ENCODE measurements at regions not wholly inside any gene's neighbourhood (a gene's known extent, or its start where the extent isn't known, plus 50 kb on each side); places are given as distances from the start of the nearest gene placed in this dataset.

DNA sequence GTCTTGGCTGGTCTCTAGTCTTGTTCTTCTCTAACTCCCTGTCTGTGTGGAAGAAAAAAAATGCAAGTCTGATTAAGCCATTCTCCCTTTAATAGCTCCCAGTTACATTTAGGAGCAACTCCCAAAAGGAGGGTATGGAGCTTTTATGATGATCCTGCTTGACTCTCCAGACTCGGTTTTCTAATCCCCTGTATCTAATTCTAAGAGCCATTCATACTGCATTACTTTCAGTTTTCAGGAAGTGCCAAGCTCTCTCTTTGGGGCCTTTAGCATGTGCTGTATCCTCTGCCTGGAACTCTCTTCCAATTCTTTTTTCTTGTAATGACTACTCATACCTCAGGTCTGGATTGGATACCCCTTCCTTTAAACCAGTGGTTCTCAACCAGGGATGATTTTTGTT lies 219.7 kb upstream of the SPRED2 start:
- no peak for DNase-seq
- H3K4me3 ChIP-seq (ENCODE audit: low read depth, low read length) = no peak overlapping the region
- TF ChIP-seq, protein P1, sequence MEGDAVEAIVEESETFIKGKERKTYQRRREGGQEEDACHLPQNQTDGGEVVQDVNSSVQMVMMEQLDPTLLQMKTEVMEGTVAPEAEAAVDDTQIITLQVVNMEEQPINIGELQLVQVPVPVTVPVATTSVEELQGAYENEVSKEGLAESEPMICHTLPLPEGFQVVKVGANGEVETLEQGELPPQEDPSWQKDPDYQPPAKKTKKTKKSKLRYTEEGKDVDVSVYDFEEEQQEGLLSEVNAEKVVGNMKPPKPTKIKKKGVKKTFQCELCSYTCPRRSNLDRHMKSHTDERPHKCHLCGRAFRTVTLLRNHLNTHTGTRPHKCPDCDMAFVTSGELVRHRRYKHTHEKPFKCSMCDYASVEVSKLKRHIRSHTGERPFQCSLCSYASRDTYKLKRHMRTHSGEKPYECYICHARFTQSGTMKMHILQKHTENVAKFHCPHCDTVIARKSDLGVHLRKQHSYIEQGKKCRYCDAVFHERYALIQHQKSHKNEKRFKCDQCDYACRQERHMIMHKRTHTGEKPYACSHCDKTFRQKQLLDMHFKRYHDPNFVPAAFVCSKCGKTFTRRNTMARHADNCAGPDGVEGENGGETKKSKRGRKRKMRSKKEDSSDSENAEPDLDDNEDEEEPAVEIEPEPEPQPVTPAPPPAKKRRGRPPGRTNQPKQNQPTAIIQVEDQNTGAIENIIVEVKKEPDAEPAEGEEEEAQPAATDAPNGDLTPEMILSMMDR (IDR thresholded peaks at IDR 0.05; ENCODE audit: low read depth, low read length, missing control alignments) = no peak
- H3K27ac ChIP-seq = no peak overlapping the region
- in situ Hi-C loops (cut with HindIII; ENCODE audit: low pct_ligation_motif_present, low sequenced_read_pairs) = no loop called here
- H3K36me3 ChIP-seq (replicated peaks) = no peaks in the 10 kb centered on the region
- H3K27me3 ChIP-seq (replicated peaks) = no peaks in the 10 kb centered on the region

DNA sequence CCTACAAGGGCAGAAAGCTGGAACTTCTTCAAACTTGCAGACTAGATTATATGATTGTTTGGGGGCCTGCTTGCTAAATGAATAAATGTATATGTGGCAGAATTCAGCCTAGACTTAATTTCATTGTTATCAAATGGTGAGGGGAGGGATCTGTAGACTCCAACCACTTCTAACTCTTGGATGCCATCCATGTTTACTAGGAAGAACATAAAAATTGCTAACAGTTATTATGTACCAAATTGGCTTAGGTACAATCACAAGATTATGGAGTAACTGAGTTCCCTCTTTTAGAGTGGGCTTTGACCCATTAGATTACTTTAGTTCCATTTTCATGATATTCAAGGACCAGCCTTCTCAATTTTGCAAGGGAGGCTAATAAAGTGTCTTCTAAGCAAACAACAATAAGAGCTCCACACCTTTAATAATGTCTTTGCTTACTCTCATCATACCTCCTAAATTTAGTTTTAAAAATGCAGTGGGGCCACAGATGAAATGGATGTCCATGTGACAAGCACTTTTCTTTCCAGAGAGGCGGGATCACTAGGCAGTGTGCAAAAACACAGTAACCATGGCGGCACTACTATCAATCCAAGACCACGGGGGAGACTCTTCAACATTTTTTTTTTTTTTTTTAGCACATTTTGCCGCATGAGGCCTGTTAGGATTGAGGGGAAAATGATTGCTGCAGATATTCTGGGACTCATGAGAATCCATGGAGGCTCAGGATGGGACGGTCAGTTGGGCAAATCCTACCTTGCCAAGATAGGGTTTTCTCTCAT lies 217.6 kb upstream of the SPRED2 start:
- in situ Hi-C loops (cut with HindIII; ENCODE audit: low pct_ligation_motif_present, low sequenced_read_pairs) = no loop called here
- TF ChIP-seq, protein P1 (IDR thresholded peaks at IDR 0.05; ENCODE audit: low read depth, low read length, missing control alignments) = no peak
- no peak overlapping the region for H3K27ac ChIP-seq

DNA sequence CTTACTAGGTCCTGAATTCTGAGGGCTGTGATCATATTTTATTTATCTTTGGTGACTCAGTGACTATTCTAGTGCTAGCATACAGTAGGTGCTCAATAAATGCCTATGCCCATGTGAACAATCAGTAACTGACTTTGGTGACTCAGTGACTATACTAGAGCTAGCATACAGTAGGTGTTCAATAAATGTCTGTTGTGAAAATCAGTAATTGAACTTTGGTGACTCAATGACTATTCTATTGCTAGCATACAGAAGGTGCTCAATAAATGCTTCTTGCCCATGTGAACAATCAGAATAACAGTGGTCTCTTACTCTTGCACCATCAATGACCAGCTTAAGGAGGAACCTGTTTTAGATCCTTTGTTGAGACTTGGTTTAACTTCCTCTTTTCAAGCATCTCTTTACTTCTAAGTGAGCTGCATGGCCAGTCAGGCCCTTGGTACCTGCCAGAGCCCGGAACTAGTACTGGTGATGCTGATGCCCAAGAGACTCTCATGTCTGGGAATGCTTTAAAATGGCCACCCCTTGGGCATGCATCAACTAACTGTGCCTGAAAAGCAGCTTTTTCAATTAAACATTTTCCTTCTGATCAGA lies 214.9 kb upstream of the SPRED2 start:
- TF ChIP-seq, protein P1 (IDR thresholded peaks at IDR 0.05; ENCODE audit: low read depth, low read length, missing control alignments) = no peak
- H3K27ac ChIP-seq = no peak overlapping the region
- H3K4me3 ChIP-seq (ENCODE audit: low read depth, low read length) = no peak overlapping the region
- DNase-seq = no peak
- no peaks in the 10 kb centered on the region for H3K36me3 ChIP-seq (replicated peaks)
- no peaks in the 10 kb centered on the region for H3K27me3 ChIP-seq (replicated peaks)
- in situ Hi-C loops (cut with HindIII; ENCODE audit: low pct_ligation_motif_present, low sequenced_read_pairs) = no loop called here

More for the DNA sequence above, 217.6 kb upstream of the SPRED2 start:
- Histone ChIP-seq H3K36me3 (replicated peaks) (no peaks in the 10 kb centered on the region), H3K4me3 (ENCODE audit: low read depth, low read length) (no peak overlapping the region), H3K27me3 (replicated peaks) (no peaks in the 10 kb centered on the region)
- DNase-seq = no peak

DNA sequence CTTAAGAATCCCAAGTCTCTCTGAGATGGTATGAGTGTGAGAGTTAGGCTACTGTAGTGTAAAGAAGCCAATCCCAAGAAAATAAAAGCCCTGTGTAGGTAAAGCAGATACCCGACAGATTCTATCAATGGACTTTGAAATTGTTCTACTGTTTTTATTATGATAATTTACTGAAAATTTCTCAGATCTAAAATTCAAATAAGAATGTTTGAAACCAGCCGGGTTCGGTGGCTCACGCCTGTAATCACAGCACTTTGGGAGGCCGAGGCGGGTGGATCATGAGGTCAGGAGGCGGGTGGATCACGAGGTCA lies 208.3 kb upstream of the SPRED2 start:
- Histone ChIP-seq H3K4me3 (ENCODE audit: low read depth, low read length) (no peak overlapping the region), H3K36me3 (replicated peaks) (no peaks in the 10 kb centered on the region), H3K27me3 (replicated peaks) (peaks cover 3% of the 10 kb centered on the region), H3K27ac (no peak overlapping the region)
- no peak for DNase-seq
- in situ Hi-C loops (cut with HindIII; ENCODE audit: low pct_ligation_motif_present, low sequenced_read_pairs) = no loop called here
- TF ChIP-seq, protein P1 (IDR thresholded peaks at IDR 0.05; ENCODE audit: low read depth, low read length, missing control alignments) = no peak

DNA sequence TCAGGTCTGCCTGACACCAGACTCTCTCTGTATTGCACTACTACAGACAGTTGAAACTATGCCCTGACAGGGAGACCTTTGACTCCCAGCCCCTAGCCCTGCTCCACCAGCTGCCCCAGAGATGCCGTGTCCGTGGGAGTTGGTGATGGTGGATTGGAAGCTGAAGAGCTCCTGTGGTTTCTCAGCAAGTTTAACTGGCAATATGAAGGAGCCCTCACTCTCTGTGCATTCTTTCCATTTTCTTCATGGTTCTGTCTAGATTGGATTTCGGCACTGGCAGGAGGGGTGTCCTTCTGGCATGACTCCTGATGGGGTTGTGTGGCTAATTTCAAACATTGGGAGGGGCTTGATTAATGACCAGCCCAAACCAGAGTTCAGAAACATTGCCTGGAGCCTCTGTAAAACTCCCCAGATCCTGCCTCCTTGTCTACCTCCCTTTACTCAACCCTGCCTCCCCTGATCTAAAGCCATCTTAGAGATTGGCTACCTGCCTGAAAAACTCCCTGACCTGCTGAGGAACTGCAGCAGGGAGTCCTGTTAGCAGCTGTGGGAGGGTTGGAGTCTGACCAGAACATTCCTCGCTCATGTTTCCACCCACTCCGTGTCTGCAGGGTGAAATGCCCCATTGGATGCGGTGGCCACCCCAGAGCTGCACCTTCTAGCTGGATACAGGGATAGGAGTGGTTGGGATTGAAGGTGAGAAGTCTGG lies 206.9 kb upstream of the SPRED2 start:
- Histone ChIP-seq H3K4me3 (ENCODE audit: low read depth, low read length) (no peak overlapping the region), H3K27me3 (replicated peaks) (peaks cover 3% of the 10 kb centered on the region), H3K36me3 (replicated peaks) (no peaks in the 10 kb centered on the region), H3K27ac (no peak overlapping the region)
- TF ChIP-seq, protein P1 (IDR thresholded peaks at IDR 0.05; ENCODE audit: low read depth, low read length, missing control alignments) = no peak
- in situ Hi-C loops (cut with HindIII; ENCODE audit: low pct_ligation_motif_present, low sequenced_read_pairs) = no loop called here
- DNase-seq = peak; percentile 31
